OCI-LY1 (cell line): ENCODE measurements at regions not wholly inside any gene's neighbourhood (a gene's known extent, or its start where the extent isn't known, plus 50 kb on each side); places are given as distances from the start of the nearest gene placed in this dataset.

ENCODE experiments used
- CTCF ChIP-seq: fragments of 200-600 bp; sonication (generic), shearing (Covaris generic); IDR thresholded peaks from 2 replicates; pipeline ENCODE4 v1.5.1; 2017; ENCODE audit warnings: mild to moderate bottlenecking, antibody characterized with exemption, low read length, moderate library complexity, mixed read lengths
- EZH2 ChIP-seq: fragments of 200-600 bp; sonication (generic), shearing (Covaris generic); IDR thresholded peaks from 2 replicates; pipeline ENCODE4 v1.8.0; 2017; ENCODE audit warnings: borderline replicate concordance, mixed run types, mild to moderate bottlenecking, antibody characterized with exemption, low read length, moderate library complexity, mixed read lengths

GRCh38 chr3:162029736-162030135, 533.1 kb downstream of the OTOL1 start:
- TF ChIP-seq CTCF (no peak), EZH2 (no peak)
